GM12878 (cell line): ENCODE measurements at regions not wholly inside any gene's neighbourhood (a gene's known extent, or its start where the extent isn't known, plus 50 kb on each side); places are given as distances from the start of the nearest gene placed in this dataset.

Experiments
- MAX ChIP-seq: IDR thresholded peaks from 2 replicates; pipeline ENCODE4 v1.6.1; 2012; ENCODE audit warnings: low read depth, low read length, improper control_type of control experiment
- RAD21 ChIP-seq: IDR thresholded peaks from 2 replicates; pipeline ENCODE4 v1.6.1; 2011; ENCODE audit warnings: mild to moderate bottlenecking, low read depth, low read length, moderate library complexity; ENCODE audit not compliant: insufficient read depth

- TF ChIP-seq MAX (no peak), RAD21 (no peak)
These were observed 62.7 kb upstream of the RNU6-1 start for GRCh38 chr15:67902579-67903009.
